ENCODE measurements at regions not wholly inside any gene's neighbourhood (a gene's known extent, or its start where the extent isn't known, plus 50 kb on each side); places are given as distances from the start of the nearest gene placed in this dataset.

DNA sequence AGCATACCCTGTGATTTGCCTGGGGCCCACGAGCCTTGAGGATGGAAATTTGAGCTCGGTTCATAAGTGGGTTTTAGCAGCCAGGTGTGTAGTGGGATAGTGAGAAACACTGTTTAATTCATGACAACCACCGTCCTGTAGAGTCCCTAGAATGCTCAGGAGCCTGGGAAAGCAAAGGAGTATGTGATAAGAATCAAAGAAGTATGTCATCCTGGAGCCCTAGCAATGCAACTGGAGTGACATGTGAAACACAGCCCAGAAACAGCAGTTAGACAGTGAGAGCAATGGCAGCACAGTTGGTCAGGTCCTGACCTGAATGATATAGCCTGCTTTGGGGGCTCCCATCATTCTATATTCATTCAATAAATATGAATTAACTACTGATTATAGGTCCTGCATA, 161.2 kb upstream of the ECI2 start:
- DNase-seq (ENCODE audit: low read depth) = no peak

- DNase-seq (ENCODE audit: low read depth) = no peak
Observed at GRCh38 chr6:4295783-4296155, 160.4 kb upstream of the ECI2 start.

DNA sequence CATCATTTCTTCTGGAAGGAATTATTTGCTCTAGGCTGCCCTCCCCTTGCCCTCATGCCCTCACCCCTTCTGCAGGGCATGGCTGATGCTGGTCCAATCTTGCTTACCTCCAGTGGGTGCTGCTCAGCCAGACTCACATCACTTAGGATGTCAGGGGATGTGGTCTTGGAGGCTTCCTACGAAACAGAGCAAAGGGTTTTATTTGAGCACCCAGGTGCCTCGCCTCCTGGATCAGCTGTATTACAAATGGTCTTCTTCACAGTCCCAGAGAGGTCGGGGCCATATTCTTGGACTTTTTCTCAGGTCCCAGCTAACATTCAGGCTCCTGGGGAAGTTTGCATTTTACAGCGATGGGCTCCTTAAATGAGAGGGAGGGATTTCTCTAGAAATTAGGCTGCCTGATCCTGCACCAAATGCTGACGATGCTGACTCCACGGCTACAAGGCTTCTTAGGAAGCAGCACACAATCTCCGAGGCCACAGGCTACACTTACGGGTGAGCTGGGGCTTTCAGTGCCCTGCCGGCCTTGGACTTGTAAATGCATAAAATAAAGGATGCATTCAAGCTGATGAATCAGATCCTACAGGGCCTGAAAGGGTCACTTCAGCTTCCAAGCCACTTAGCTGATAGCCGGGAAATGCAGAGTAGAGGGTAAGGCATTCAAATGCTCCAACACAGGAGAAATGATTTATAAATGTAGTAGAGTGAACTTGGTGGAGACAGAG, 159.8 kb upstream of the ECI2 start:
- DNase-seq (ENCODE audit: low read depth) = peak; percentile 37

DNA sequence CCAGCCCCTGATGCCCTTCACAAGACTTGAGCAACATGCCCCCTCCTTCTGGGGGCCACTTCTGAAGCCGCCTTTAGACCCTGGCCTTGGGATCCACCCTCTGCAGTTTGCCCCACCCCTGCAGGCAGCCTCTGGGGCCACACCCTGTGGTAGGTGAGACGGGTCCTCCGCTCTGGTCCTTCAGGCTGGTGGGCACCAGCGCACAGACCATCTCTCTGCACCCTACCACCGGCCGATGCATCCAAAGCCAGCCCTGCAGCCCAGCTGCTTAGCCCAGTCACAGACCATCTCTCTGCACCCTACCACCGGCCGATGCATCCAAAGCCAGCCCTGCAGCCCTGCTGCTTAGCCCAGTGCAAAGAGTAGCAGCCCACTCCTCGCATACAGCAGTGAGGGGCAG, 159.3 kb upstream of the ECI2 start:
- no peak for DNase-seq (ENCODE audit: low read depth)

GRCh38 chr6:4291453-4292403, 156.4 kb upstream of the ECI2 start:
- peak; percentile 54 for DNase-seq (ENCODE audit: low read depth)

- no peak for DNase-seq (ENCODE audit: low read depth)
Observed at GRCh38 chr6:4289770-4290320, 154.5 kb upstream of the ECI2 start.

DNA sequence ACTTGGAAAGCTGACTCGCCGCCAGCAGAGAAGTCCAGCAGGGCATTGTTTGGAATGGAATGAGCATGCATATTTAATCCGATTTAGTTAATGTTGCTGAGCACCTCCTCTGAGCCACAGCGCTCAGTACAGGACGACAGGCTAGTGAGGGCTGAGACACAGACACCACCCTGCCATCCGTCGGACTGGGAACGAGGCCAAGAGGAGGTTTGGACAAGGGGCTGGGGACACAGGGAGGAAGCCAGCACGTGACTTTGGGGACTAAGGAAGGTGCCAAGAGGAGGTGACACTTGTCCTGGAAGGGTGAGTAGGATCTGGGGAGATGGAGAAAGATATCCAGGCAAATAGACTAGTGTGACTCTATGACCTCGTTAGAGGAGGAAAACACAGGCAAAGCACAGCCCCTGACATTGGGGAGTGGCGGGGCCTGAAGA, 152.5 kb upstream of the ECI2 start:
- no peak for DNase-seq (ENCODE audit: low read depth)

GRCh38 chr6:4287372-4287771, 152.0 kb upstream of the ECI2 start:
- no peak for DNase-seq (ENCODE audit: low read depth)

- no peak for DNase-seq (ENCODE audit: low read depth)
Observed at GRCh38 chr6:4282926-4283325, 147.6 kb upstream of the ECI2 start.

DNA sequence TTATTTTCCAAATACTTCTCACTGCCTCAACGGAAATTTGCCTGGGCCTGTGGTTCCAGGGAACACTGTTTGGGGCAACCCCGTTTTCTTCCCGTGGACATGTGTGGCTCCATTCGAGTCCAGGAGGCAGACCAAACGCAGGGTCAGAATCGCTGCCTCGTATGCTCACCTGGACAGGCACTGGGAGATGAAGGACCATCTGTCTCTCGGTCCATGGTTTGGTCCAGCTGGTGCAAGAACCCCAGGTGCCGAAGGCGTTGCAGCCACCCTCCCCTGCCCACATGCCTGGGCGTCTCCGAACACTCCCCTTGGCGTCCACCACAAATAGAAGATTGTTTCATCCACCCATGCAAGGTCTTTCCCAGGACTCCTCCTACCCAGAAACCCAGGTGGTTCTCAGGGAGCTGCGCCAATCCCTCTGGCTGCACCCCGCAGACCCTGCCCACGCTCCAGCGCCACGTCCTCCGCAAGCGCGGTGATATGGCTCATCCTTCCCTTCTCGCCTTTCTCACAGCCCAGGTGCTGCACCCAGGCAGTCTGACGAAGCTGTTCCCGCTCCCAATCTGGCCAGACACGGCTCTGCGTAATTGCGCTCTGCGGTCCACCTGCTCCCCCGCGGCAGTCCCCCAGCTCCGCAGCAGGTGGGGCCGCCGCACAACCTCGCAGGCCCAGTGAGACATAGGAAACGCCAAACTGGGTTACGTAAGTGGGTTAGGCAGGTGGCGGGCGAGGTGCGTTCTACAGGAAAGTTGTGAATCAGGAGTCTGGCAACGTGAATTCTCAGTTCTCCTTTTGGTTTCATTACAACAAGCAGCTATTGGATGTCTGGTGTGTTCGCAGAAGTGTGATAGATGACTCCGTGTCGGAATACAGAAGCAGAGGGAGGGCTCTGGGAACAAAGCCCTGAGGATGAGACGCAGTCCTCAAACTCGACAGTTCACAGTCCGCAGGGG, 146.2 kb upstream of the ECI2 start:
- no peak for DNase-seq (ENCODE audit: low read depth)

DNA sequence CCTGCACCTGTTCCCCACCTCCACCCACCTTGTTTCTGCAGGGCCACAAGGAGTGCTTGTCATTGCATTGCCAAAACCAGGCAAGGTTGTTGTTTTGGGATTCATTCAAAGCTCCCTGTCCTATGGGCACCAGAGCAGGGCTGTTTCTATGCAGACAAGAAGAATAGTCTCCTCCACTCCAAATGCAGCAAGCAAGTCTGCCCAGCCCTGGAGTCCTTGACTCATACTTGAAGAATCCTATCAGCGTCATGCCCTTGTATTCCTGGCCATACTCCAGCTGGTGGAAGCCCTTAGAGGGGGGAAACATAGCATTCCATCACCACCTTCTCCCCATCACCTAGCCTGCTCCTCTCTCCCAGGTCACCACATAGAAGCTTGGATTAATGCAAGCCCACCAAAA, 145.3 kb upstream of the ECI2 start:
- DNase-seq (ENCODE audit: low read depth) = peak; percentile 64

DNA sequence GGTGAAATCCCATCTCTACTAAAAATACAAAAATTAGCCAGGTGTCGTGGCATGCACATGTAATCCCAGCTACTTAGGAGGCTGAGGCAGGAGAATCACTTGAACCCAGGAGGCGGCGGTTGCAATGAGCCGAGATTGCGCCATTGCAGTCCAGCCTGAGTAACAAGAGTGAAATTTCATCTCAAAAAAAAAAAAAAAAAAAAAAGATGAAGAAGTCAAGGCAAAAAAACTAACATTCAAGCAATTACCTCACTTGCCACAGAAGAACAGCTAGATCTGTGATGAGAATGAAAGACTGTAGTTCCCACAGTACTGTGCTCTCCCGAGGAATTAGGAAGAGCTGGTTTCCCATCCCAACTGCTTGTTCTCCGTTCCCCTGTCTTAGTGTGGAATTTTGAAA, 144.7 kb upstream of the ECI2 start:
- DNase-seq (ENCODE audit: low read depth) = no peak

- no peak for DNase-seq (ENCODE audit: low read depth)
Observed at GRCh38 chr6:4274382-4275082, 139.2 kb upstream of the ECI2 start.

DNA sequence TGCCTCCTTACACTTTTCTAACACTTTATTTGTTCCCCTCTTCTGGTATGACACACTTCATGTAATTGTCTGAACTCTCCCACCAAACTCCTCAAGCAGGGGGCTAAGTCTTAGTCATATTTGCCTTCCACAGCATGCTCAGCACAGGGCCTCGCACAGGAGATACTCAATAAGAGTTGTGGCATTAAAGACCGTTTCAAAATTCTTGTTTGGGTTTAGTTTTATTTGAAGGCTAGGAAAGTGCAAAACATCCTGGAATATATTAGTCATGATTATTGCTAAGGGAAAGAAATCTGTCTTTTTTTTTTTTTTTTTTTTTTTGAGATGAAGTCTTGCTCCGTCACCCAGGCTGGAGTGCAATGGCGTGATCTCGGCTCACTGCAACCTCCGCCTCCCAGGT, 137.6 kb upstream of the ECI2 start:
- DNase-seq (ENCODE audit: low read depth) = no peak

- no peak for DNase-seq (ENCODE audit: low read depth)
Observed at GRCh38 chr6:4271761-4272470, 136.5 kb upstream of the ECI2 start.

- peak; percentile 20 for DNase-seq (ENCODE audit: low read depth)
Observed at GRCh38 chr6:4270776-4271175, 135.4 kb upstream of the ECI2 start.

DNA sequence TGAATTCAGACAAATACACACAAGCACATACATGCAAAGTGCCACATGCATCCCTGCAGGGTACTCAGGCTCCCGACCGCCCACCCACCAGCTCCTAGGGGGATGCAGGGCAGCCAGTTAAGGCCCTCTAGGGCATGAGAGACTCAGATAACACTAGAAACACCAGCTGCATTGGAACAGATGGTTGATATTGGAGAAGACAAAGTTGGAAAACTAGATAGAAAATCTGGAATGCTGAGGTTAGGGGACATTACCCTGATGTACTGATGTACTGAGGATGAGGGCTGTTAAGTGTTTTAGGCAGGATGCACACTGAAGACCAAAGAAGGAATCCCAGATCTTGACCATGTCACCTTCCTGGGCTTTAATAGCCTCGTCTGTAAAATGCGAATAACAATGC, 134.6 kb upstream of the ECI2 start:
- DNase-seq (ENCODE audit: low read depth) = no peak

DNA sequence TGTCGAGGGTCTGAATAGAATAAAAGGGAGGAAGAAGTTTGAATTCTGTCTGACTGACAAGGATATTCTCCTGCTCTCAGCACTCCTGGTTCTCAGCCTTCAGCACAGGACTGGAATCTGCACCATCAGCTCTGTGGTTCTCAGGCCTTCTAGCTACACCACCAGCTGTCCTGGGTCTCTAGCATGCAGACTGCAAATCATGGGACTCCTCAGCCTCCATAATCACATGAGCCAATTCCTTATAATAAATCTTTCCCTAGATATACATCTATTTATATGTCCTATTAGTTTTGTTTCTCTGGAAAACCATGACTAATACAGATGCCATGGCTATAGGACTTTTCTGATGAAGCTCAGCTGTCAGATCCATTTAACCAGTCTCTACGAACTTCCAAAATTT, 132.8 kb upstream of the ECI2 start:
- DNase-seq (ENCODE audit: low read depth) = no peak

GRCh38 chr6:4265740-4266139, 130.4 kb upstream of the ECI2 start:
- no peak for DNase-seq (ENCODE audit: low read depth)

DNA sequence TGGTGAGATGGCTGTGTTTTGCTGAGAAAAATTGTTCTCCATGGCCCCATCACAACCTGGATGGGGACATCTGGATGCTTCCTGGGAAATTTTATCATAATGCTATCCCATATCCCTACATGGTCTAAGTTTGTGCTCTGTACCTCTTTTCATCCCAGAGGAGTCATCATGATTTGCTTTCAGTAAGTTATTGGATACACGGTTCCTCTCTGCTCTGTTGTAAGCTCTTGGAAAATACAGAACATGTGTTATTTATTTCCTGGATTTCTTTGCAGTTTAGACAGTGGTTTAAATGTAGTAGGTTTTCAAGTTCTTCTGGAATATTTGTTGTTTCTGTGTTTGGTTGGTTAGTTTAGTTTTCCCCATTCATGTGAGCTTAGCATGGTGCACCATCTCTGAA, 129.2 kb upstream of the ECI2 start:
- DNase-seq (ENCODE audit: low read depth) = no peak
